Activated CD4-positive, CD25-positive, alpha-beta regulatory T cell treated with anti-CD3 and anti-CD28 coated beads, Interleukin-2, amount 50 U/mL, for 24 hours (primary cell): ENCODE measurements at regions not wholly inside any gene's neighbourhood (a gene's known extent, or its start where the extent isn't known, plus 50 kb on each side); places are given as distances from the start of the nearest gene placed in this dataset.

Source experiments
- ATAC-seq, 2 donors: fragments of 150-1000 bp; cut with Tn5 transposase; one replicate each; pipeline ENCODE4 v1.10.0; 2021; ENCODE audit warnings: mild to moderate bottlenecking in 1 of 2, moderate library complexity in 1 of 2

- no peak for ATAC-seq
These were observed 888.1 kb downstream of the PDCD6IP start for GRCh38 chr3:34686541-34686940.

GRCh38 chr3:34687671-34688070 is 889.2 kb downstream of the PDCD6IP start:
- no peak for ATAC-seq

DNA sequence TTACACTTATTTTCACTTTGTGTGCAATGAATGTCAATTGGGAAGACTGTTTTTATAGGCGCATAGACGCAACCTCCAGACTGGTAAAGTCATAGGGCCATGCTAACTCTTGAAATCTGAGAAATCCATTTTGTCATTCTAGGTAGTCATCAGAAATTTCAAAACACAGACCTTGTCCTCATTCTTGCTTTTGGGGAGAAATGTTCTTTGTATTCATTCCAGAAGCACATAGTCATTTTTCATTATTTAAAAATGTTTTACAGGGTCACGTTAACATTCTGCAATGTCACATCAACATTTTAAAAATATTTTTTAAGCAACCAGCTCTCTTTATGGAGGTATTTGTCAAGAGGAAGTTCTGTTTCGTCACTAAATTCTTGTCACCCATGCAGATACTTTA is 898.4 kb downstream of the PDCD6IP start:
- no peak for ATAC-seq

GRCh38 chr3:34703053-34703452 is 904.6 kb downstream of the PDCD6IP start:
- ATAC-seq, result no peak

GRCh38 chr3:34724916-34725499 is 914.3 kb upstream of the ARPP21 start:
- ATAC-seq, result no peak

DNA sequence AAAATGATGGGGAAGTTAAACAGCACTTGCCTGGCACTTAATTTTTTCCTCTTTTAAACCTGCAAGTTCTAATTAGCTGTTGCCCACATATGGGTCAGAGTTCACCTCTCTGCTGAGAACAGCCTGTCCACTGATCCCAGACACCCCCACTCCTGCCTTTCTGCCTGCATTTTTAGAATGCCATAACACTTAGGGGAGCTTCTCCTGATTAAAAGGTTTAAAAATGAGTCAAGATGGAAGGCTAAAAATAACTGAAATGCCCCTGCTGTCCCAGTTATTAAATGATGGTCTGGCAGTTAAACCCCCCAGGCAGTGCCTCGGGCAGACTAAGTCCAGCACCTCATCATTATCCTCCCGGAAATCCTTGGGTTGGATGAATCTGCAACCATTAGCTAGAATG is 913.6 kb upstream of the ARPP21 start:
- no peak for ATAC-seq

- no peak for ATAC-seq
These were observed 911.6 kb upstream of the ARPP21 start for GRCh38 chr3:34727700-34728099.

- no peak for ATAC-seq
These were observed 897.2 kb upstream of the ARPP21 start for GRCh38 chr3:34742151-34742550.

DNA sequence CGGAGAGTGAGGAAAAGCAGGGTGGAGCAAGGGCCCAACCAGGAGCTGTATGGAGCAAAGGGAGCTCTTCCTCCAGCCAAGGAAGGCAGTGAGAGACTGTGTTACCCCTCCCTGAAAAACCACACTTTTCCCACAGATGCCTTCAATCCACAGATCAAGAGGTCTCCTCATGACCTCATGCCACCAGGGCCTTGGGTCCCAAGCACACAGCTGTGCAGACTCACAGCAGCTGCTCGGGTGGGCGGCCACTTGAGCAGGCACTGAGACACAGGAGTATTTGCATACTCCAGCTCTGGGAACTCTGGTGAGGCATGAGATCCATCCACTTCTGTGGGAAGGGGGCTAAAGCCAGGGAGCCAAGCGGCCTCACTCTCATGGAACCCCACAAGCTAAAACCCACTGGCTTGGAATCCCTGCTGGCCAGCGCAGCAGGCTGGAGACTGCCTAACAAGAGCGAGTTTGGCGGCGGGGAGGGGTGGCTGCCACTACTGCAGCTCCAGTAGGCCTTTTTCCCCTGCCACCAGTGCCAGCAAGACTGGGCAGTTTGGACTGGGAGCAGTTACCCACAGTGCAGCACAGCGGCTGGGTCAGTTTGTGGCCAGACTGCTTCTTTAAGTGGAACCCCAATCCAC is 880.6 kb upstream of the ARPP21 start:
- no peak for ATAC-seq

- ATAC-seq, result no peak
These were observed 861.9 kb upstream of the ARPP21 start for GRCh38 chr3:34777386-34777785.

- no peak for ATAC-seq
These were observed 860.2 kb upstream of the ARPP21 start for GRCh38 chr3:34779092-34779491.

- no peak for ATAC-seq
These were observed 859.0 kb upstream of the ARPP21 start for GRCh38 chr3:34780294-34780693.

GRCh38 chr3:34780973-34781372 is 858.4 kb upstream of the ARPP21 start:
- no peak for ATAC-seq

DNA sequence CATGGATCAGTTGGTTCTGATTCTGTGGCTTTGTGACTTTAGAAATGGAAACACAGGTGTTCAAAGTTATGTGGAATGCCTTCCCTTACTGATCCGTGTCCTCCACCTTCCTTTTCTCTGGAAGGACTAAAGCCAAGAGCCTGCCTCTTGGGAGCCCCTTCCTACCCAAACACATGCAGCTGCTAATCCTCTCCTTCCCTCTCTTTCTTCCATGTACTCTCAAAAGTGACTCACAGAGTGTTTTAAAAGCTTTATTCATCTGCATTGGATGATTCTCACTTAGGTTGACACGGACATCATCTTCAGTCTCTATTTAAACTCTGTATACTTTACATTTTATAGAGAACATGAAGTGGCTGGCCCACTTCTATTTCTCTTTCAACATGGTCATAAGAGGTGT is 856.5 kb upstream of the ARPP21 start:
- no peak for ATAC-seq

DNA sequence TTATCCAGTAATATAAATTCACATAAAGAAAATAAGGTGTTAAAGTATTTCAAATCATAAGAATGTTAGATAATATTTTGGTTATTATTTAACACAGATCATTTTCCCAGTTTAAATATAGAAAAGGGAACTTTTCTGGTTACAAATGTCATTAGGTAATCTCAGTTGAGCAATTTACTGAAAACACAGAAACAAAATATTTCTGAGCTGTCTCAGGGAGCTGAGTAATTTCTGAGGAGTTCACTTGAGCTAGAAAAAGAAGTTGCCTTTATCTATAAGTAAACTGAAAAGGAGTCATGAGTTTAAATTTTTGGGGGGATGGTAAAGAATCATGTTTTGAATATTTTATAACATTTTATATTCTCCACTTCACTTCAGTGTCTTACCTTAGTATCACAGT is 855.4 kb upstream of the ARPP21 start:
- ATAC-seq, result no peak

DNA sequence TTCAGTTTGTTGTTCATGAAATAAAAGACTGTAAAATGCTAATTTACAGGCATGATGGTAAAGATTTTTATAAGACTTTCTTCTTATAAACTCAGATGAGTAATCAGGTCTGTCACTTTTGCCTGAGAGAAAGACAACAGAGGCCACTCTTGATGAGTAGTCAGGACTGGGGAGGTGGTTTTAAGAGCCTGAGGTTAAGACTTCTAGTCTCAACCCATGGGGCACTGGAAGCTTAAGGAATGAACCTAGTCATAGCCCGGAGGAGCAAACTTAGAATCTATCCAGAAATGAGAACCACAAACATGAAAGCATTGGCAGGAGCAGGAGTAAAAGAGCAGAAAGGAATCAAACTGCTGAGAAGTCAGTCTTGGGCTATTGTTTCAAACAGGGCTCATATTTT is 846.3 kb upstream of the ARPP21 start:
- ATAC-seq, result no peak

GRCh38 chr3:34807611-34808010 is 831.7 kb upstream of the ARPP21 start:
- ATAC-seq, result no peak

GRCh38 chr3:34808287-34808686 is 831.0 kb upstream of the ARPP21 start:
- ATAC-seq, result no peak

DNA sequence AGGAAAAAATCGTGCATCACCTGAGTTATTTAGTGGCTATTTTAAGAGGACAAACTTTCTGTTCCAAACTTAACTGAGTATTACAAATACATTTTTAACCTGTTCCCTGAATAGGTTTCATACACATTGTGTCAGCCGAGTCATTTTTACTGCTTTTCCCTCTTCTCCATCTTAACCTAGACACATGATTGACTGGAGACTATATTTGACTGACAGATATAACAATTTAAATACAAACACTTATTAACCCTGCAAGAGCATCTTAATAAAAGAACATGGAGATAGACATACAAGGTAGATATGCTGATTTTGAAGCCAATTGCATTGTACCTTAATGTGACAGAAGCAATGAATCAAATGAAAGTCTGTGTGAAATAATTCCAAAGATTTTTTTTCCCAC is 810.5 kb upstream of the ARPP21 start:
- ATAC-seq, result no peak

DNA sequence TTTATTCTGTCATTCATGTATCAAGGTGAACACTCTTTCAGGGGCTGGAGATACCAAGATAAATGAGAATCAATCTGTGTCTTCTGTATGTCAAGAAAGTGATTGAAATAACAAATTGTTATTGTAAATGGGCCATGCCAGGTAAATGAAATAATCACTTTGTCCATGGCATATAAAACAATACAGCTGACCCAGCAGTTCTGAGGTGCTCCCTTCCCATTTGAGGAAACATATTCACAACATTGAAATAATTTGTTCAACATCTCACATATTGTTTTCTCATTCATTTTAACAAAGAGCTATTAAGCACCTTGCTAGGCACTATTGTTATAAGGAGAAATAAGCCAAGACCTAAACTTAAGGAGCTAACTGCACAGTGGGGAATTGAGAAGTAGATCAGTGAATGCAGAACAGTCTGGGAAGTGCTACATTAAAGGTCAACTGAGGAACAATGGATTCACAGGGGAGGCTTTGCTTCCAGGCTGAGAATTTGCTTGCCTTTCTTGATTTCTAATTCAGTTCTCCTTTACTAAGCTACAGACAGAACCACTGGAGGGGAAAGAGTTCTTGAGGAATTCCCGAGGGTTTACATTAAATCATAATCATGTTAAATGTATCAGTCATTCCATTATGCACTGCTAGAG is 806.3 kb upstream of the ARPP21 start:
- no peak for ATAC-seq

- no peak for ATAC-seq
These were observed 801.2 kb upstream of the ARPP21 start for GRCh38 chr3:34837848-34838741.

DNA sequence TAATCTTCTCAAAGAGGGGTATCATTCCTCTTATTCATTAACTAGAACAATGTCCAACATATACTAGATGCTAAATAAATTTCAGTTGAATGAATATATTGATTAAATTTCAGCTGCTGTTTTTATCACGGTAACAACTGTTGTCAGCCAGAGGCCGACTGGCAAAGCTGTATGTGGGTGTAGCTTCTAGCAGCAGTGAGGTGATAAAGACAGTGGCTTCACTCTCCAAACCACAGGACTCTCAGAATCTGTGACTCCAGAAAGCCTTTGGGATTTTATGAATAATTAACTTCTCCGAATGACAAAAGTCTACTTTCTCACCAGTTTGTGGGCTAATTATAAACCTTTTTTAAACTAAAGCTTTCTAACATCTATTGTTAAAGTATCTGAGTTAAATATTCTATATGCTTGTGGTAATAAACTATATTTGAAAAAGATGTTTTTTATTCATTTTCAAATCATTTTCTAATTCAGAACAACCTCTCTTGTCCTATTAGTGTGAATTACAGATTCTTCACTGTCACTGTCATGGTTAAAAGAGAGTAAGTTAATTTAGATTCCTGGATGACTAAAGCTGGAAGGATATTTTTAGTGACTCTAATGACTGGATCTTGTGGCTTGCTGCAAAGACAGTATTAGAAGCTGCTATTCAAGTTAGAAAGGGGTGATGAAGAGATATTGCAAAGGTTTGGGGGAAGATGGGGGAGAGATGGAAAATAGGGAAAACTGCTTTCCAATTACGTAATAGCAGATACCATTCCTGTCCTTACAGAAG is 796.4 kb upstream of the ARPP21 start:
- ATAC-seq, result no peak

DNA sequence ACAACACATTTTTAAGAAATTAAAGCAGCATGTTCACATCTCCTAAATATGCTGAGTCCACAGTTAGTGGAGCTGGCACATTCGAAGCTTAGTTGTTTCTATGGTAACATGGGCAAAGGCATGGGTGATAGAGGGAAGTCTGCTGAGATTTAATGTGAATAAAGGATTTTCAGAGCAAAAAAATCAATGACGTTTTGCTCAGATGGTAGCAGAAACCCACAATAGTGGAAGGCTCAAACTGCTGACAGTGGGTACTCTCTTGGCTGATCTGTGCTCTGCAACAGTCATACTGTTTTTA is 795.1 kb upstream of the ARPP21 start:
- ATAC-seq, result no peak
